ENCODE measurements at regions not wholly inside any gene's neighbourhood (a gene's known extent, or its start where the extent isn't known, plus 50 kb on each side); places are given as distances from the start of the nearest gene placed in this dataset.

GRCh38 chr16:85466989-85467388, 146.1 kb upstream of the GSE1 start:
- no peak for TF ChIP-seq CTCF (IDR thresholded peaks at IDR 0.05; ENCODE audit: insufficient read depth, low read length)
- H3K4me3 ChIP-seq (ENCODE audit: low read depth, low read length): no peak overlapping the region
- DNase-seq (ENCODE audit: low read depth): no peak

DNA sequence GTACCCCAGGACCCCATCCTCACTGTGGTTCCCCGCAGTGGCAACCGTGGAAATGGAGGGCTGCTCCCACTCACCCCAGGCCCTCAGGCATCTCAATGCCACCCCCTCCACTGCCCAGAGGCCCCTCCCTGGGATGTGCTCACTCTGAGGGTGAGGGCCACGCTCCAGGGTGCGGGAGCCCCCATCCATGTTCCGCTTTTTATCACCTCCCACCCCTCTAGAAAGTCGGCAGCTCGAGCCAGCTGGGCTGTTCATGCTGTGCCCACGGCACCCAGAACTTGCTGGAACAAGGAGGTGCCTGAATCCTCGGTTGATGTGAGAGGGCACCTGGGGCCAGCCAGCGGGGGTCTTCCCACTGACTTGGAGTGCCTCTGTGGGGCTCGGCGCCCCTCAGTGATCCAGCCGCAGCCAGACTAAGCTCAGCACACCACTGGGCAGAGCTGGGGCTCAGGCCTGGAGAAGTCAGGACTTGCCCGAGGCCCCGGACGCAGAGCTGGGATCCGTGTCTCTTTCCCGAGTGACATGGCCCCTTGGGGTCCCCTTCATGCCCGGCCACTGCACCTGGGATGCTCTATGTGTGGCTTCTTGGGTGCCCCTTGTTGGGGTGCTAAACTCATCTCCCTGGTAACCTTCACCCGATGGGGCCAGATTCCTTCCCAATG, 143.1 kb upstream of the GSE1 start:
- H3K4me3 ChIP-seq (ENCODE audit: low read depth, low read length): no peak overlapping the region
- no peak for DNase-seq (ENCODE audit: low read depth)
- no peak for TF ChIP-seq CTCF (IDR thresholded peaks at IDR 0.05; ENCODE audit: insufficient read depth, low read length)

DNA sequence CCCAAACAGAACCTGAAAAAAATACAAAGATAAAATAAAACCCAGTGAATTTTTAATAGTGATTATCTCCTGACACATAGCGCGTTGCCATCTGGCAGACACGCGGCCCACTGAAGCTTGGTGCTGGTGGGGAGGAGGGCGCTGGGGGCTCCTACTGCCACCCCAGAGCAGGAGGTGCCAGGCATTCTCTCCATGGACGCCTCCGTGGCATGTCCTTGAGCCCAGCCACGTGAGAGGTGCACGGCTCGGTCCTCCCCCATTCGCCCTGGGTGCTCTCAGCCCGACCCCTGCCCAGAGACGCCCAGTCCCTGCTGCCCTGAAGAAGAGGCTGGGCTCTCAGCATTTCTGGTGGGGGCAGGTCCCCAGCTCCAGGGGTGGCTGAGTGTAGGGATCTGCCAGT, 142.2 kb upstream of the GSE1 start:
- TF ChIP-seq CTCF (IDR thresholded peaks at IDR 0.05; ENCODE audit: insufficient read depth, low read length): no peak
- no peak overlapping the region for H3K4me3 ChIP-seq (ENCODE audit: low read depth, low read length)
- no peak for DNase-seq (ENCODE audit: low read depth)

DNA sequence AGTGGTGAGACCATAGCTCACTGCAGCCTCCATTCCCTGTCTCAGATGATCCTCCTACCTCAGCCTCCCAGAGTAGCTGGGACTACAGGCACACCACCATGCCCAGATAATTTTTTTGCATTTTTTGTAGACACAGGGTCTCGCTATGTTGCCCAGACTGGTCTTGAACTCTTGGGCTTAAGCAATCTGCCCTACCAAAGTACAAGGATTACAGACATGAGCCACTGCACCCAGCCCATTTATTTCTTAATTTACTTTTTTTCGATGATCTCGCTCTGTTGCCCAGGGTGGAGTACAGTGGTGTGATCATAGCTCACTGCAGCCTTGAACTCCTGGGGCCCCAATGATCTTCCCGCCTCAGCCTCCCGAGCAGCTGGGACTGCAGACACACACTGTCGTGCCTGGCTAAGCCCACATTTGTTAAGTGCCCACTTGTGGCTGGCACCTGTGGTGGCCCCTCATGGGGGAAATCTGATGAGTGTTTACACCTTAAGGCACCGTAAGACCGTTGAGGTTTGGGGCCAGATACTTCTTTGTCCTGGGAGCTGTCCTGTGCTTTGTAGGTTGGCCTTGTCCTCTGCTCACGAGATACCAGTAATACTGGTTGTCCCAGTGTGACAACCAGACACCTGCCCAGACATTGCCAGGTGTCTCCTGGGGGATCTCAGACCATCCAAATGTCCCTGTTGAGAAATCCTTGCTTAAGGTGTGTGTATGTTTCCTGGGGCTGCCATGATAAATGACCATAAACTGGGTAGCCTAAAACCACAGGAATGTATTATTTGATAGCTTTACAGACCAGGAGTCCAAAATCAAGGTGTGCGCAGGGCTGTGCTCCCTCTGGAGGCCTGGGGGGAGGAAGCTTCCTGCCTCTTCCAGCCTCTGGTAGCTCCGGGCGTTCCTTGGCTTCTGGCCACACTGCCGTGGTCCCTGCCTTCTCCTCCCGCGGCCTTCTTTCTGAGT, 141.4 kb upstream of the GSE1 start:
- DNase-seq (ENCODE audit: low read depth): no peak
- no peak overlapping the region for H3K4me3 ChIP-seq (ENCODE audit: low read depth, low read length)
- no peak for TF ChIP-seq CTCF (IDR thresholded peaks at IDR 0.05; ENCODE audit: insufficient read depth, low read length)

GRCh38 chr16:85472514-85472913, 140.6 kb upstream of the GSE1 start:
- DNase-seq (ENCODE audit: low read depth): no peak
- no peak for TF ChIP-seq CTCF (IDR thresholded peaks at IDR 0.05; ENCODE audit: insufficient read depth, low read length)
- no peak overlapping the region for H3K4me3 ChIP-seq (ENCODE audit: low read depth, low read length)

DNA sequence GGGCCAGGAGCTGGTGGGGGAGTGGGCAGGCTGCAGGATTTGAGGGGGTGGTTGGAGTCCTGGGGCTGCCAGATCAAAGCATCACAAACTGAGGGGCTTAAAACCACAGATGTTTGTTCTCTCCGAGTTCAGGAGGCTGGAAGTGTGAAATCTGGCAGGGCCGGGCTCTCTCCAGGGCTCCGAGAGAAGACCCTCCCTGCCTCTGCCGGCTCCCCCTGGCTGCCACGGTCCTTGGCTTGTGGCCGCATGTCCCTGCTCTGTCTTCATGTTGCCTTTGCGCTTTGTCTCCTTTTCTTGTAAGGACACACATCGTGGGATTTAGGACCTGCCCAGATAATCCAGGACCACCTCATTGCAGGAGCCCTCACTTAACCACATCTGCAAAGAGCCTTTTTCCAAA, 139.8 kb upstream of the GSE1 start:
- DNase-seq (ENCODE audit: low read depth): no peak
- TF ChIP-seq CTCF (IDR thresholded peaks at IDR 0.05; ENCODE audit: insufficient read depth, low read length): no peak
- no peak overlapping the region for H3K4me3 ChIP-seq (ENCODE audit: low read depth, low read length)

Measured in fibroblast of the aortic adventitia (primary cell).